HG02981 (cell line): ENCODE measurements at regions not wholly inside any gene's neighbourhood (a gene's known extent, or its start where the extent isn't known, plus 50 kb on each side); places are given as distances from the start of the nearest gene placed in this dataset.

ENCODE experiments used
- ATAC-seq: cut with Tn5 transposase; IDR thresholded peaks from one replicate; pipeline ENCODE4 v1.9.1; 2021; ENCODE audit warnings: mild to moderate bottlenecking, moderate library complexity; ENCODE audit not compliant: unreplicated experiment

DNA sequence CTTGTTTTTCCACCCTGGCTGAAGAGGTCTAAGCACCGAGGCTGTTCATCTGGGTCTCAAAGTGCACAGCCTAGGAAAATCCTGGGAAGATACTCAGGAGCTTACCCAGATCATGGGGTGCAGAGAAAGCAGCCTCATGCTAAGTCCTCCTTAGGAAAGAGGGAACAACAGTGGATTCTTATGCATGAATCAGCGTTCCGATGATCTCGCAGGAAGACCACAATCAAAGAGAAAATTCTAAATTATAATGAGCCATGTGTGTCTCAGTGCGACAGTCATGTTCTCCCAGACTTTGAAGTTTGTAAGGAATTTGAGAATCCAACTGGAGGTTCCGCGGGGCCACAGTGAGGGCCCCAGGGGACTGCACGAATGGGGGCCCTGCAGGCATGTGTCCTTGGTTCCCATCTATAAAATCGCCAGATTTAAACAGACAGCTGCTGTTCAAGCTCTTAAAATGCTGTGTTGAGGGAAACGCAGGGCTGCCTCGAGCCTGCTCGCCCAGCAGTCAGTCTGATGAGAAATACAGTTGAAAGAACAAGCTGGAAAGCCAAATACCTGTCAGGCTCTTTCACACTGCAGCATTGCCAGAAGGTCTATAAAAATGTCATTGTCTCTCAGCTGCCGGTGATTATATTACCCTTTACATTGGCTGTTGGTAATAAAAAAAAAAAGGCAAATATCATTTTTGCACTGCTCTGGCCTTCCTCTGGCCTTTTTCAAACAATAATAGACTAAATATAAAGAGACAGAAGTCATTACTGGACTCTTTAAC lies 152.1 kb downstream of the PMP22 start:
- no peak for ATAC-seq

DNA sequence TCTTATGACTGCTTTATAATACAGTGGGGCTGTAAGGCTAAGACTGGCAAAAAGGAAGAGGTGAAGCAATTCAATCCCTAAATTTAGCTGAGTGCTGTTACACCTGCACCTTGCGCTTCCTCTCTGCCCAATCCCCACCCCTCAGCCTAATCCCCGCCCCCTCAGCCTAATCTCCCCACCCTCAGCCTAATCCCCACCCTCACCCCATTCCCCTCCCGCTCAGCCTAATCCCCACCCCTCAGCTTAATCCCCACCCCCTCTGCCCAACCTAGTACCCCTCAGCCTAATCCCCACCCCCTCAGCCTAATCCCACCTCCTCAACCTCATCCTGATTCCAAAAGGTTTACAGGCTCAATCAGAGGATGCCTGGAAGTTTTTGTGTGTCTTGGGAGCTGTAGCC lies 155.5 kb downstream of the PMP22 start:
- no peak for ATAC-seq

DNA sequence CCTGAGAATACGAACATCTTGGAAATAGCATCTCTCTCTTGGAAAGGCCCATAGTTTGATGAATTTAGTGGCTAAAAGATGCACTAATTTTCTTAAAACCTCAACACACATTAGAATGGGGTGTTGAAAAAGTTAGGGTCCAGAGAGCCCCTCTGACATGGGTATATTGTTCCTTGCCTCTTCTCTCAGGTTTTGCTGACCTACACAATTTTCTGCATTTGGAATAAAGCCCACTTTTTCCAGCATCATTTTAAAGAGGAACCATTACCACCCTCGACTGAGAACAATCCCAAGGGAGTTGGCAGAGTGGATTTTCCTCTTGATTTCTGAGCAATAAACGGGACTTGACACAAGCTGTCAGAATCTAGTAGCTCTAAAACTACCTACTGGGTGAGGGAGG lies 156.1 kb downstream of the PMP22 start:
- no peak for ATAC-seq

DNA sequence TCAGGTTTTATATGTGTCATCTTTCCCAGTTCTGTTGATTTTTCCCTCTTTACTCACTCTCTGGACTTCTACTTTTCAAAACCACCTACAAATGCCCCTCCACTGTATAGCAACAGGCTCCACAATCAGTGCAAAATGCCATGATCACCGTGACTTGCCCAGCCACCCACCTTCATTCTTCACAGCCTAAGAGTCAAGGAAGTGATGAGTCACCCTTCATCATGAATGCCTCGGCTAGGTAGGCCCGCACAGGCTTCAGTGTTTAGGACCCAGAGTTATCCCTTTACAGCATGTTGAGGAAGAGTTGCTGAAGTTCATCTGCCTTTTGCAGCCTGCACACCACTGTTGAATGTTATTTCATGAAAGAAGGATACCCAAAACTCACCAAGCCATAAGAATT lies 158.6 kb downstream of the PMP22 start:
- ATAC-seq, result no peak

DNA sequence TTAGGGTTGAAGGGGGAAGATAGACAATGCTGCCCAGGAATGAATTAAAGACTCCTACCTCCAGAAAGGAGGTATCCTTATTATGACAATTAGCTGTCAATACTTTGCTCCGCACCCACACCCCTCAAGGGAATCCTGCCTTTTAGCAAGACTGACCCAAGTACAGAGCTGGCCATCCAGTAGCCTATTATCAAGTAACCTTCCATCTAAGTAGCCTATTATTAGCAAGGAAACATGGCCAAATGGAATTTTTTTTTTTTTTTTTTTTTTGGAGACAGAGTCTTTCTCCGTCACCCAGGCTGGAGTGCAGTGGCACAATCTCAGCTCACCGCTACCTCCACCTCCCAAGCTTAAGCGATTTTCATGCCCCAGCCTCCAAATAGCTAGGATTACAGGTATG lies 161.3 kb downstream of the PMP22 start:
- no peak for ATAC-seq

DNA sequence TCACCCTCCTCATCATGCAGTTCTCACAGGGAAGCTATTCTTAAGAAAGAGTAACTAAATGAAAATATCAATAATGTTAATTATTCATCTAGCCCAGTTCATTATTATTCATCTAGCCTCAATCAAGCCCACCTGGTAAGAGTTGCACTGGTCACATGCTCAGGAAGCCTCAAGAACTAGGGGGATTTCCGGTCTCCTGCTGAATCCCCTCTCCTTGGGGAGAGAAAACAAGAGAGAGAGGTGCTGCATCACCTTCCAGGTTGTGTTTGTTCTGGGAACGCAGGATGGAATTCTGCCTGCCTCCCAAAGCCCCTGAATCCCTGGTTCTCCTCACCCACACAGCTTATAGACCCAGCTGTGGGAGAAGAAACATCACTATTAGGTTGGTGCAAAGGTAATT lies 164.0 kb downstream of the PMP22 start:
- no peak for ATAC-seq

DNA sequence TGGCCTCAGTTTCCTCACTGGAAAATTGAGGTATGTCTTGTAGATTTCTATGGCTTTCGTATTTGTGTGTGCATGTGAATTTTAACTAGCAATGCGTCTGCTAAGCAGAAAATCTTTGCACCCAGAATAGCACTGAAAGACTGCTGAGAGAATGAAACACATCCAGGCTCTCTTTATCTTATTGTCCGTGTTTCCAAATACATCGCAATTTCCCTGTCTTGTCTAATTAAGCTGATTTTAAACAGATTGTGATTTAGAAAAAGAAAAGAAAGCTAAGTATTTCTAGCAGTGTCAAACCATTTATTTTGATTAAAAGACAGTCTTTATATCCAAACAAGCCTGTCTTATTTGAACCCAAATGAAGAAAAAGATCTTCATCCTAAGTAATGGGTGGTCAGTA lies 168.6 kb downstream of the PMP22 start:
- no peak for ATAC-seq

DNA sequence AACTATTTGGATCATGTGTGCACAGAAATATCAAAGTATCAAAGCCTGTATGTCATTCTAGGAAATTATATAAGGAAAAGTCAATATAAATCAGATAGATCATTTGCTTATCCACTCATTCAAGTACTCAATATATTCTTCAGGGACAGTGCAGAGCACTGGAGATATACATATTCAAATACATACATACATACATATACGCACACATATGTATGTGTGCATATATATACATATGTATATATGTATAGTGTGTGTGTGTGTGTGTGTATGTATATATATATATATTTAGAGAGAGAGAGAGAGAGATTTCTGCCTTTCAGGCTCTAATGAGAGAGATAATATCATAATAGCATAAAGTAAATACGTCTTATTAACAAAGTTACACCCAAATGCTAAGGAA lies 169.2 kb downstream of the PMP22 start:
- no peak for ATAC-seq

DNA sequence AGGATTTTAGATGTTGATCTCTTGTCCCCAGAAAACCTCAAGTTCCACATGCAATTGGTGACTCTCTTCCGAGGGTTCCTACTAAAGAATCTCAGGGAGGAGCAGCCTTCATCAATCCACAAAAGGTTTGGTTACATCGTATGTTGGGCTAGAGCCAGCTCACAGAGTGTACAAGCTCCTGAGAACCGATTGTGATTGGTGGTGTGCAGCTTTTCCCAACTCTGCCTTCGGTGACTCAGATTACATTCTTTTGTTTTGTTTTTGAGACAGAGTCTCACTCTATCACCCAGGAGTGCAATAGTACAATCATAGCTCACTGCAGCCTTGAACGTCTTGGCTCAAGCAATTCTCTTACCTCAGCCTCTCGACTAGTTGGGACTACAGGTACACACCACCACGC lies 172.4 kb downstream of the PMP22 start:
- ATAC-seq, result no peak

DNA sequence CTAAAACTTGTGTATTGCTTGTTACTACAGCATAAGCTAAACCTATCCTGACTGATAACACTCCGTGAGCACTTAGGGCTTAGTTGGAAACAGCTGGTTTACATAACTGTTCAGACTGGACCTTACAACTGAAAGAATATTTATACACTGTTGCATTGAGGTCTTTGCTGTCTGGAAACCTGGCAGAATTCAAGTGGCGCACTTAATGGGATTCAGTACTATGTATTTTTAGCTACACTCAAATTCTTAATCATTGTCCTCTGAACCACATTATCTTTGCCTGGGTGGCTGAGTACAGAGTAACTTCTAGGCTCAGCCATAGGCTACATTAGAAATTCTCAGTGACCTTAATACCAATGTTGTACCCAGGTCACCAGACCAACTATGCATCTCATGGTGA lies 172.9 kb downstream of the PMP22 start:
- ATAC-seq, result no peak

DNA sequence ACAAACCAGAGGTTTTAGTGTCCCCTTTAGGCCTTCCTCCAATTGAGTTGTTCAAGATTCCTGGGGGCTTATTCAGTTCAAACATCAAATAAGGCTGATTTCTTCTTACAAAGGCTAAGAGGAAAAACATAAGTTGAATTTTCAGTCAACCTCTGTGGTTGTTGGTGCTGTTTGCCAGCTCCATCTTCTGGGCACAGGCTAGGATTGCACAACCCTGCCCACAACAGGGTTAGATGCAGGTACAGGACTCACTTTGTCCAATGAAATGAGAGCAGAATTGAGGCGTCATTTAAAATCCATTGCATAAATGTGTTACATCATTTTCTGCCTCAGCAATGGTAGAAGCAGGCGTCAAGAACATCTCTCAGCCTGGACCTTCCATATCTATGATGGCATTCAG lies 173.3 kb downstream of the PMP22 start:
- no peak for ATAC-seq

DNA sequence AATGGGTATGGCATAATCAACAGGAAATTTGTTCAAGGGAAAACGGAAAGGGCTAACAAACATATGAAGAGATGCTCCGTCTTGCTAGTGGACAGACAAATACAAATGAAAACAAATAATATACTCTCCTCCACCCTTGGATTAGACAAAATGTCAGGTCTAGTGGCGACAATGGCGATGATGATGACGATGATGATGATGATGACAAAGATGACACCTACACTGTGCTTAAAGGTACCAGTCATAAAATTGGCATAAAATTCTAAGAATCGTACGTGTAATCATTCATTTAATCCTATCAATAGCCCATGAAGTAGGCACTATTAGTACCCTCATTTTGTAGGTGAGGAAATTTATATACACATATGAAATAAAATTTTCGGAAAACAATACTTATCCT lies 174.6 kb downstream of the PMP22 start:
- ATAC-seq, result no peak

DNA sequence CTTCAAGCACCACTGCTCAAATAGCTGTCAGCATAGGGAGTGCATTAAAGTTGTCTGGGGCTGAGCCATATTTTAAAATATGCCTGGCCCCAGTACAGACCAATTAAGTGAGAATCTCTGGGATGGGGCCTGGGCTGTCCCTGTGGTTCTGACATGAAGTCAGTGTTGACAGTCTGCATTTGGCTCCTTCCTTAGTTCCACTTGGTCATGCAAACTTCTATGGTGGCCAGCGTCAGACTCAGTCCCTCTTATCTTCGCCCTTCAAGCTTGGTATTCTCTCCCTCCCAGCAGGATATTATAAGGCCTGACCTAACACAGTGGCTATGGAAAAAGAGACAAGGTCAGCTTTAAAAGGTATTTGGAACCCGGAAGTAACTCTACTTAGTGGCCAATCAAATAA lies 177.2 kb downstream of the PMP22 start:
- ATAC-seq, result no peak

DNA sequence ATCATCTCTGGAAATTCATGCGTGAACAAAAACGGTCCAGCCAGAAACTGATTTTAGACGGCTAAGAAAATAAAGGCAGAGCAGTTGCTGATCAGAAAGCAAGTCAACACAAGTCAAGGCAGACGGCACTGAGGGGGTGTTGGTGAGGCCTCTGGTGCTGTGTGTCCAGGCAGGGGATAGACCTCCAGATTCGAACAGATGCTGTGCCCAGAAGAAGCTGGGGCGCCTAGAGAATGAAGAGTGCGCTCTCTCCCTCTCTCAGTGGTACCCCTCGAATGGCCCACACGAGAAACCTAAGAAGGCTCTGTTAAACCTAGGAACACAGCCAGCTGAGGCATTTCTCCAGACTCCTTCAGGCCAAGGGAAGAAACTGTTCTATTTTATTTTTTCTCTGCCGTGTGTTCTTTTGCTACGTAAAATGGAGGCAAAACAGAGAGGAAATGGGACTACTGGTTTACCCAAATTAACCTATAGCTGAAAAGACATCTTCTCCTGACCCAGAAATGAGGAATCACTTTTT lies 178.3 kb downstream of the PMP22 start:
- ATAC-seq, result no peak

DNA sequence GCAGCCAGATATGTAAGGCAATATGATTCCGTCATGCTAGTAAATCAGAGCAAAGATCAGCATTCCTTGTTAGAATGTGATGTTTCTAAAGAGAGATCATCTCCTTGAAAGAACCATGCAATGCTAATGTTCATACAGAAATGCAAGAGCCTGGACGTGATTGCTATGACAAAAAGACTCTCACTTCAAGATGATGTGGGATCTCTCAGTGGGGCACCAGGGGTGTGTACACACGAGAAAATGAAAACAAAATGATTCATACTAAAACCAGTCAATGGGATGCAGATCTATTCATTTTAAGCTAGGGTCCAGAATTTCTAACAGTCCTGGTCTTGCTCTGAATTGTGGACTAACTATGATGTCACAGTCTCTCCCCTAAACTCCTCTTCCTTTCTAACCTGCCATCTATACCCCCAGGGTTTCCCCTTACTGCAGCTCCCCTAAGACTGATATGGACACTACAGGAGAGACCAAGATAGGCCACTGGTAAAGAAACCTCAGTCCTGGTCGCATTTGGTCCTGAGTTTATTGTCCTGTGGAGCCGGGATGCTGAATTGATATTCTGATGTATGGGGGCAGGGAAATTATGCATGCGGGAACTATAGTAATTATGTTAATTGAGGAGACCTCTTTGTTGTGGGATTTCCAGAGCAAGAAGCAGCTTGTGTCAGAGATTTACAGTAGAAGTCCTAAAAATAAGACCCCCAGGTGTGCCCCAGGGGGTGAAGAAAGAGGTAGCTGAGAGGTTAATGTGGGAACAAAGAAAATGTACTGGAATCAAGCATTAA lies 179.0 kb downstream of the PMP22 start:
- no peak for ATAC-seq

DNA sequence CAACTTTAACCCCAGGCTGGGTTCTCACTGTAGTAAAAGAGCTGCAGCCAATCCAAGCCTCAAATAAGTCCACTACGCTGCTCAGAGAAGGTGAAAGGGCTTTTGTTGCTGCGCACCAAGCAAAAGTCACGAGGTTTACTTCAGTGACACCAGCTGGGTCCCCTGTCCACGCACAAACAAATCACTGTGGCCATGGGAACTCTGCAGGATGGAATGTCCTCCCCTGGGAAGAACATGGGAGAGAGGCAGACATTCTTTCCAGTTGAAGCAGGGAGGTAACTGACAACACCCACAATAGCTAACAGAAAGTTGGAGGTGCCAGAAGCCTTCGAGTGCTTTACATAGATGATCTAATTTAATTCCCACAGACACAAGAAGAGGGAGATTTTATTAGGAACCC lies 181.9 kb downstream of the PMP22 start:
- no peak for ATAC-seq

DNA sequence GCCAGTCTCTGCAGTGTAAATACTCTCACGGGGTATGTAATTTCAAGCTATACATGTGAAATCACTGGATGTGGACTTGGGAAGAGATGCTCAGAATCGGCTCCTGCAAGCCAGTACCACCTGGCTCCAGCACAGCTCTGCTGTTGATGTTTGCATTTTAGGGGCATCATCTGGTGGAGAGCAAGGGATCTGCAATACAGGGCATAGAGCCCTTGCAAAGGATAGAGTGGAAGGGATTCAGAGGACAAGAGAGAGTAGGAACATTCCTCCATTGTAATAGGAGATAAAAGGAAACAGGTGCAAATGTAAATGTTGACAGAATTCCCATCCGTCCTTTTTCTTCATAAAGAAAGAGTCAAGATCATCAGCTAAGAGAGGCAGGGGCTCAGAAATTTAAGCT lies 184.1 kb downstream of the PMP22 start:
- ATAC-seq, result no peak

DNA sequence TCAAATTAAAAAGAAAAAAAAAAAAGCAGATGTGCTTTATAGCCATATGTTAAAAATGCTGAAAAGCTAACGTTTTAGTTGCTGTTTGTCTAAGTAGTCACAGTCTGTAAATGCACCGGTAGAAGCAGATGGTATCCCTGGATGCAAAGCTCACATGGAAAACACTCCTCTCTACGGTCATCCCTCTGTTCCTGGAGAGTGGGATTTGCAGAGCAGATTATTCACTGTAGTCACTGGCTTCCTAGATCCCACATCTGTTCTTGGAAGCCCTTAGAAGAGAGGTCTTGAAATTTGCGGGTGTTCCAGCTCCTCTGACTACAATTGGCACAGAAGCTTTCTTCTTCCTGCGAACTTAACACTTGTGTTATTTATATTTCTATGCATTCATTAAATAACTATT lies 186.6 kb downstream of the PMP22 start:
- no peak for ATAC-seq

DNA sequence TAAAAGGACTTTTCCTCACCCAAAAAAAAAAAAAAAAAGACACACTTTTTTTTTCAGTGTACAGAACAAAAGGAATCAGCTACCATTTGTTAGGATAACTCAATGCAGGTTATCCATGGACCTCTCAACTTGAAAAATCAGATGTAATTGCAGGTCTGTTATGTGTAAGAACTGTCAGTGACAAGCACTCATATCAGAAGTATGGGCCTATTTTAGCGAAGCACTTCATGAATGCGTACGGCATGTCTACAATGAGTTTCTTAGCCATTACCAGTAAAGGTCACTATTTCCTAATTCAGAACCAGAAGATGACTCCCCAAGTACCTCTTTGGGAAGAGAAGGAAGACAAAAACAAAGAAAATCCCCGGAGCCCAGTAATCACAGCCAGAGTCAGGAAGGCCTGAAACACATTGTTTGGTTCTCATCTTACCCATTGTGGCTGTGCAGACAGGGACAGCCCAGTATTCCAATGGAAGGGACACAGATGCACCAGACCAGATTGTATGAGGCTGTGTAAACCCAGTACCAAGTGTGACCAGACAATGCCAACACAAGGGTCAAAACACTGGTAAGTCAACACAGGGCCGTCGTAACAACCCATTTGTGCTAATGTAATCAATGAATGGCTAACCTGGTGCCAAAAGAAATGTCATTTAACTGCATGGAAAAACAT lies 188.0 kb downstream of the PMP22 start:
- ATAC-seq, result no peak

DNA sequence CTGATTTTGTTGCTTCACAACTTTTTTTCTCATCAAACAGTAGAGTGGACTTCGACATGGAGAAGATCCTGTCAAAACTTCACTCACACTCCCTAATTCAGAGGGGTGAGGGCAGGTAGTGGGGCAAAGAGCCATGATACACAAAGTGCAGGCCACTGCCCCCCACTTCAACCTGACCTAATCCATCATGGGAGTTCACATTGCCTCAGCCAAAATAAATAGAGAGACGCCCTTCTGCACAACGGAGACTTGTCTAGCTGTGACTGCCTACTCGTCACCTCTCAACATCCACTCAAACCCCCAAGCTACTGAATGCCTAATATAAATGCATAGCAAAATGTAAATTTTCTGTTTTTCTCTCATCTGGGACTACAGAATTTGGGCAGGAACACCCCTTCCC lies 213.2 kb downstream of the PMP22 start:
- no peak for ATAC-seq

DNA sequence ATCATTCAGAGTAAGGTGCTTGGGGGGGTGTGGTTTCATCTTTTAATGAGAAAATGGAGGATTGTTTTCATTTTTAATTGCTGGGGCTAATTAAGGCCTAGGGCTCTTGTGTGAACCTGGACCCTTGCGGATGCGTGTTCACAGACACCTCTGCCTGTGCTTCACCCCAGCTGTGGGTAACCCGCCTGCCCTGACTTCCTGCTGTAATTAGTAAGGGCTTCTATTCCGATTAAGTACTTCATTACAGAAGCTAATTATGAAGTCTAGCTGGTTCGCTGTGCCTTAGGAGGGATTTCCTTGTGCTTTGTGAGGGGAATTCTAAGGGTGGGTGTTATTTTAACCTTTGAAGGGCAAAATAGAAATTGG lies 215.3 kb downstream of the PMP22 start:
- ATAC-seq, result no peak
